A549 (cell line): ENCODE measurements at regions not wholly inside any gene's neighbourhood (a gene's known extent, or its start where the extent isn't known, plus 50 kb on each side); places are given as distances from the start of the nearest gene placed in this dataset.

Source experiments
- ATAC-seq, 2 experiments: fragments of 200-7000 bp in 1 of 2; fragments of >200 bp in 1 of 2; cut with Nextera tagmentation in 1 of 2; cut with Tn5 transposase in 1 of 2; 3 replicates each; pipeline versions ENCODE4 v1.8.0 to v1.9.1; 2018 to 2020; ENCODE audit warnings: mild to moderate bottlenecking in 1 of 2, moderate library complexity in 1 of 2
- CTCF ChIA-PET: fragments of 300-600 bp; sonication (Branson Sonifier 250); formaldehyde crosslinking; extraction: SDS; loops from one replicate; lab custom pipeline; 2021; ENCODE audit warnings: antibody characterized with exemption, inconsistent platforms; lab: Yijun Ruan, JAX
- POLR2A ChIA-PET: fragments of 350-600 bp; formaldehyde crosslinking; extraction: SDS; loops from one replicate; lab custom pipeline; 2021; ENCODE audit warnings: antibody characterized with exemption, inconsistent platforms; lab: Yijun Ruan, JAX
- DNase-seq, 2 experiments: peaks; one replicate each; pipeline versions ENCODE4 v3.0.0 to v3.0.0-alpha.2; 2011 to 2016; ENCODE audit warnings: low read depth in 1 of 2, low spot score in 1 of 2
- FAIRE-seq: peaks from 2 replicates; lab custom pipeline; 2011; peaks lifted over from hg19 to GRCh38; lab: Jason Lieb, UNC
- H3K27ac ChIP-seq, 2 experiments: fragments of >200 bp; sonication (Bioruptor Twin); formaldehyde crosslinking; 3 replicates each; pipeline ENCODE4 v1.5.1; 2016 to 2017
- H3K4me1 ChIP-seq: fragments of >200 bp; sonication (Bioruptor Twin); formaldehyde crosslinking; 3 replicates; pipeline ENCODE4 v1.6.1; 2016
- H3K4me2 ChIP-seq: fragments of >200 bp; sonication (Bioruptor Twin); formaldehyde crosslinking; 3 replicates; pipeline ENCODE4 v1.6.1; 2016
- H3K4me3 ChIP-seq: fragments of >200 bp; sonication (Bioruptor Twin); formaldehyde crosslinking; 3 replicates; pipeline ENCODE4 v1.5.1; 2016
- H3K9me3 ChIP-seq: fragments of >200 bp; sonication (Bioruptor Twin); formaldehyde crosslinking; 3 replicates; pipeline ENCODE4 v1.6.1; 2016
- ATOH8 ChIP-seq: fragments of 250-450 bp; sonication (Bioruptor Pico); IDR thresholded peaks from 2 replicates; pipeline ENCODE4 v1.5.0; 2020; ENCODE audit warnings: low read depth, mild to moderate bottlenecking, moderate library complexity
- BCL3 ChIP-seq: fragments of >200 bp; sonication (Bioruptor Twin); formaldehyde crosslinking; IDR thresholded peaks from 3 replicates; pipeline ENCODE4 v1.6.1; 2016
- CBX8 ChIP-seq: fragments of 200-600 bp; sonication (generic); IDR thresholded peaks from 2 replicates; pipeline ENCODE4 v1.6.1; 2016
- CHD2 ChIP-seq: fragments of 150-350 bp; IDR thresholded peaks from 2 replicates; pipeline ENCODE4 v1.6.1; 2014; ENCODE audit warnings: low read length; ENCODE audit not compliant: partially characterized antibody
- ESRRA ChIP-seq: fragments of 150-350 bp; IDR thresholded peaks from 2 replicates; pipeline ENCODE4 v1.6.1; 2014; ENCODE audit warnings: mild to moderate bottlenecking, low read length, borderline replicate concordance
- FOSL2 ChIP-seq, 2 experiments: fragments of 450-650 bp in 1 of 2; fragments of >200 bp in 1 of 2; sonication (Bioruptor Twin) in 1 of 2; formaldehyde crosslinking; IDR thresholded peaks; 2 replicates each; pipeline versions ENCODE4 v1.5.0 to v1.6.1; 2016 to 2020; ENCODE audit warnings: mild to moderate bottlenecking in 1 of 2, moderate library complexity in 1 of 2
- FOXS1 ChIP-seq: fragments of 250-450 bp; sonication (Bioruptor Pico); IDR thresholded peaks from 2 replicates; pipeline ENCODE4 v1.5.0; 2020; ENCODE audit warnings: mild to moderate bottlenecking, moderate library complexity
- HDAC2 ChIP-seq: fragments of 200-600 bp; sonication (generic); IDR thresholded peaks from 2 replicates; pipeline ENCODE4 v1.6.1; 2016
- HEYL ChIP-seq: fragments of 250-450 bp; sonication (Bioruptor Pico); IDR thresholded peaks from 2 replicates; pipeline ENCODE4 v1.8.0; 2021; ENCODE audit warnings: mild to moderate bottlenecking, moderate library complexity
- HOXB5 ChIP-seq: fragments of 250-450 bp; sonication (Bioruptor Pico); IDR thresholded peaks from 2 replicates; pipeline ENCODE4 v1.5.0; 2020; ENCODE audit warnings: mild to moderate bottlenecking, moderate library complexity
- JUN ChIP-seq, 2 experiments: fragments of >200 bp; sonication (Bioruptor Twin); formaldehyde crosslinking; IDR thresholded peaks; 2 replicates in 1 of 2; 3 replicates in 1 of 2; pipeline ENCODE4 v1.6.1; 2016 to 2017
- JUNB ChIP-seq: fragments of >200 bp; sonication (Bioruptor Twin); formaldehyde crosslinking; IDR thresholded peaks from 2 replicates; pipeline ENCODE4 v1.6.1; 2016
- KDM5A ChIP-seq: fragments of 200-600 bp; sonication (generic); IDR thresholded peaks from 2 replicates; pipeline ENCODE4 v1.6.1; 2016; ENCODE audit warnings: antibody characterized with exemption, mild to moderate bottlenecking
- NFE2L2 ChIP-seq: fragments of 150-350 bp; conservative IDR thresholded peaks from 2 replicates; pipeline ENCODE4 v1.6.1; 2014; ENCODE audit warnings: low read length
- RAD21 ChIP-seq, 2 experiments: fragments of >200 bp in 1 of 2; sonication (Bioruptor Twin) in 1 of 2; formaldehyde crosslinking in 1 of 2; IDR thresholded peaks in 1 of 2; conservative IDR thresholded peaks in 1 of 2; 2 replicates in 1 of 2; 3 replicates in 1 of 2; pipeline ENCODE4 v1.6.1; 2012 to 2018; ENCODE audit warnings: inconsistent platforms in 1 of 2
- RFX5 ChIP-seq: fragments of 450-650 bp; IDR thresholded peaks from 2 replicates; pipeline ENCODE4 v1.7.1; 2014; ENCODE audit warnings: antibody characterized with exemption, mild to moderate bottlenecking, moderate library complexity
- RNF2 ChIP-seq: fragments of 200-600 bp; sonication (generic); IDR thresholded peaks from 2 replicates; pipeline ENCODE4 v1.6.1; 2016; ENCODE audit warnings: low read depth, mild to moderate bottlenecking, antibody characterized with exemption, moderate library complexity, borderline replicate concordance
- SMC3 ChIP-seq: fragments of >200 bp; sonication (Bioruptor Twin); formaldehyde crosslinking; IDR thresholded peaks from 3 replicates; pipeline ENCODE4 v1.6.1; 2018; ENCODE audit warnings: inconsistent platforms
- USF2 ChIP-seq: fragments of 450-650 bp; IDR thresholded peaks from 2 replicates; pipeline ENCODE4 v1.6.1; 2014; ENCODE audit warnings: antibody characterized with exemption
- ZFP36 ChIP-seq: fragments of 450-650 bp; IDR thresholded peaks from 2 replicates; pipeline ENCODE4 v1.6.1; 2014; ENCODE audit warnings: borderline replicate concordance; ENCODE audit not compliant: partially characterized antibody
- WGBS: methylation state at CpG from one replicate; pipeline ENCODE4 v1.1.6; 2017; ENCODE audit errors: missing lambda C conversion rate; 5-methylcytosine and 5-hydroxymethylcytosine counted together

- Histone ChIP-seq H3K4me1 (no peaks in the 10 kb centered on the region), H3K4me3 (no peak overlapping the region), H3K27ac (no peak overlapping the region), H3K4me2 (no peak overlapping the region)
- ATAC-seq (no peak), FAIRE-seq (no peak)
- CTCF ChIA-PET: no interaction called here
- POLR2A ChIA-PET: no interaction called here
- 7% methylated on average over 1 of the region's 1 CpG for WGBS
- no peak for TF ChIP-seq FOXS1 (CRISPR knock-in tag)
- no peak for TF ChIP-seq HEYL (CRISPR knock-in tag)
- TF ChIP-seq ESRRA: no peak
- TF ChIP-seq CHD2: no peak
- TF ChIP-seq RNF2: no peak
- no peak for TF ChIP-seq NFE2L2
- TF ChIP-seq RFX5: no peak
- TF ChIP-seq BCL3: no peak
- TF ChIP-seq HDAC2: no peak
- TF ChIP-seq, all 56 proteins: peak for 0
- no peak for DNase-seq
- H3K9me3 ChIP-seq: no peaks in the 10 kb centered on the region
Observed at GRCh38 chr6:74941424-74941823, 264.4 kb downstream of the COL12A1 start.

GRCh38 chr6:74939721-74940620 is 265.9 kb downstream of the COL12A1 start:
- H3K4me2 ChIP-seq: no peak overlapping the region
- H3K27ac ChIP-seq: no peak overlapping the region
- no peak for ATAC-seq
- TF ChIP-seq ZFP36 (no peak), USF2 (no peak), CBX8 (no peak), FOSL2 (IDR thresholded peaks at IDR 0.05) (no peak), FOSL2 (CRISPR knock-in tag; IDR thresholded peaks at IDR 0.05) (no peak), HOXB5 (CRISPR knock-in tag) (no peak), SMC3 (no peak), ATOH8 (no peak), KDM5A (no peak)
- FAIRE-seq: no peak
- ChIA-PET POLR2A (no interaction called here), CTCF (interaction anchor here (0.6 kb wide), 1 partner anchor 1580 kb away, joined by 3 read pairs; no protein-coding TSS in a partner anchor)
- WGBS: 42% methylated on average over 4 of the region's 4 CpGs
- no peaks in the 10 kb centered on the region for H3K4me1 ChIP-seq
- H3K4me3 ChIP-seq: no peak overlapping the region
- H3K9me3 ChIP-seq: no peaks in the 10 kb centered on the region
- no peak for DNase-seq

- DNase-seq: peak in 1 of 2 experiments; percentile 1
- Histone ChIP-seq H3K4me3 (no peak overlapping the region), H3K27ac (no peak overlapping the region)
- TF ChIP-seq JUNB: no peak
- peak in 1 of 2 experiments; percentile 11; a peak in 1 of 5 replicates for TF ChIP-seq RAD21 (conservative IDR thresholded peaks at IDR 0.05 in 1 of 2, IDR thresholded peaks at IDR 0.05 in 1 of 2)
- TF ChIP-seq JUN (IDR thresholded peaks at IDR 0.05): no peak
- TF ChIP-seq, all 56 proteins: peak for 1
- 29% methylated on average over 2 of the region's 2 CpGs for WGBS
- POLR2A ChIA-PET: no interaction called here
- Histone ChIP-seq H3K4me1 (no peaks in the 10 kb centered on the region), H3K9me3 (no peaks in the 10 kb centered on the region), H3K4me2 (no peak overlapping the region)
- CTCF ChIA-PET: interaction anchor here (1.3 kb wide), 1 partner anchor 265 kb away, joined by 3 read pairs; no protein-coding TSS in a partner anchor
- FAIRE-seq: no peak
- no peak for ATAC-seq
Observed at GRCh38 chr6:74939151-74939708, 266.6 kb downstream of the COL12A1 start.
